ENCODE measurements at regions not wholly inside any gene's neighbourhood (a gene's known extent, or its start where the extent isn't known, plus 50 kb on each side); places are given as distances from the start of the nearest gene placed in this dataset.

DNA sequence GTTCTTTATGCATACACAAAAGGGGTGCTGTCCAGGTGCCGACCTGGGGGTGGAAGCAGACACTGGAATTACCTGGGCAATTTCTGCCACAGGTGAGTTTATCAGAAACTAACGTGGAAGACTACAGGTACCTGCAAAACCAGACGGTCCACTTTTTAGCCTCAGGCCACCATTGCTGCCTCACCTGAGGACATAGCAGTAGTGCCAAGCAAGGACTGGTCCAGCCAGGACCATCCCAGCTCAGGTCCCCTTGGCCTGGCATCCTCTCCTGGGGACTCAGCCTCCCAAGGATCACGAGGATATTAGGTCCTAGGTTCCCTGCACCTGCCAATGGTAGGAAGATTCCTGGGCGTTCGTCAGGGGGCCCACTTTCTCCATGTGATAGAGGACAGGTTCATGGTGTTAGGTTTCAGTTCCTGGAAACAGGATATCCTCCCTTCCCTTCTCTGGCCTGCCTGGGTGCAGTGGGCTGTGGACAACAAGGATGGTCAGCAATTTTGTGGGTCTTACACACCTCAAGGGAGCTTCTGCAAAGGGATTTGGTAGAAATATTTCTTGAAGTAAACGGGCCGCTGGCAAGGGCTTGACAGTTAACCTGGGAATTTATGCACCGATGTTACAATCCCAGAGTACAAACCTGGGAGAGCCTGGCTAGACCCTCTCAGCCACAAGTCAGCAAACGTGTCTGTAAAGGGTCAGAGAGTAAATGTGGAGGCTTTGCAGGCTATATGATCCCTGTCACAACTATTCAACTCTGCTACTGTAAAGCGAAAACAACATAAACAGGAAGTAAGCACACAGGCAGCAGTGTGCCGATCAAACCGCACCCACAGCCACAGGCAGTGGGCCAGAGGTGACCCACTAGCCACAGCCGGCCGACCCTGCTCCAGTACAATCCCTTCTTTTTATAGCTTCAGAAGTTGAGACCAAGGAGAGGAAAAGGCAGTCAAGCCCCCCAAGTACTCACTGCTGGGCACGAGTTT, 71.4 kb upstream of the RAB4A start:
- peak; percentile 84 for DNase-seq (ENCODE audit: low spot score)

DNA sequence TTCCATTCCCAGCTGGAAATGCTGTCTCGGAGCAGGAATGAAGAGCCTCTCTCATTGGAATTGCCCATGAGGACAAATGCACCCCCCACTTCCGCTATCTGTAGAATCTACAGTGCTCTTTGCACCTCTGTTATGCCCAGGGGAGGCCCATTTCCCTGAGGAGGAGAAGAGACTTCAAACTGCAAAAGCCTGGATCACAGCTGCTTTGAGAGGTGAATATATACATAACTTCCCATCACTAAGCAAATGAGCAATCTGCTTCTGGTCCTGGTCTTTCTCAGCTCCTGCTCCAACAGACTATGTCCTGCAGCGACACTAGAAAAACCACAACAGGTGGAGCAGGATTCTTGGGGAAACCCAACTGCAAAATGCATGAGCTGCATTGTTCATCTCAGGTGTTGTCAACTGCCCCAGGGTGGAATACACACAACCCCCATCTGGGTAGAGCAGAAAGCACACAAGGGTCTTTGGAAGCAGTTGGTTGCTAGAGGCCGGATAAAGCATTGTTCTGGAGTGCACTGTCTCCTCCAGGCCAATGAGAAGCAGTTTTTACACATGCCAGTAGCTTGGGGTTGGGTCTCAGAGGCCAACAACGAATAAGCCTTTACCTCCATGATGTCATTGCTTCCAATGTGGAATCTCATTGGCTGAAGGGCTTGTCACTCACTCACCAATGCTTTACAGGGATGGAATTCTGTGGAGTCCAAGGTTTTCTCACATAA, 67.7 kb upstream of the RAB4A start:
- peak; percentile 69 for DNase-seq (ENCODE audit: low spot score)

DNA sequence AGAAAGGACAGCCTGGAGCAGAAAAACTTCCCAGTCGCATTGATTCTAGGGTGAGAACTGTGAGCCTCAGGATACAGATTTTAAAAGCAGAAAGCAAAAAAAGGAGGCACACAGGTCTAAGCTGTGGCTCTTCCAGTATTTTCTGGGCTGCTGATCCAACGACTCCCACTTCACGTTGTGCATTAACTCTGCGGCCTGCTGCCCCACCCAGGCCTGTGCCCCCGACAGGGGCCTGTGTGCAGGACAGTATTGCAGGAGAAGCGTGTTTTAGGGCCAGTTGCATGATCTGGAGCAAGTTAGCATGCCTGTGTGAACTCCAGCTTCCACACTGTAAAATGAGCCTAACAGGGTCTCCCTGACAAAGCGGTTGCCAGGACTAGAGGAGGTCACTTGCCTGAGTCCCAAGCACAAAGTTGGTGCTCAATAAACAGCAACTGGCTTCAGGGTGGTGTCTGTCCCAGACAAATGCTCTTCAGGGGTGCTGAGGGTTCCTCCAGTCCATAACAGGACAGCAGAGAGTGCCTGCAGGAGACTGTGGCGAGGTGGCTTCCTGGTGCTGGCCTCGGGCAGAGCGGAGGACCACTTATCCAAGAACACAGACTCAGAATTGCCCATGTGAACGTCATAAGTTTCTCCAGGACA, 66.8 kb upstream of the RAB4A start:
- DNase-seq (ENCODE audit: low spot score), result no peak

DNA sequence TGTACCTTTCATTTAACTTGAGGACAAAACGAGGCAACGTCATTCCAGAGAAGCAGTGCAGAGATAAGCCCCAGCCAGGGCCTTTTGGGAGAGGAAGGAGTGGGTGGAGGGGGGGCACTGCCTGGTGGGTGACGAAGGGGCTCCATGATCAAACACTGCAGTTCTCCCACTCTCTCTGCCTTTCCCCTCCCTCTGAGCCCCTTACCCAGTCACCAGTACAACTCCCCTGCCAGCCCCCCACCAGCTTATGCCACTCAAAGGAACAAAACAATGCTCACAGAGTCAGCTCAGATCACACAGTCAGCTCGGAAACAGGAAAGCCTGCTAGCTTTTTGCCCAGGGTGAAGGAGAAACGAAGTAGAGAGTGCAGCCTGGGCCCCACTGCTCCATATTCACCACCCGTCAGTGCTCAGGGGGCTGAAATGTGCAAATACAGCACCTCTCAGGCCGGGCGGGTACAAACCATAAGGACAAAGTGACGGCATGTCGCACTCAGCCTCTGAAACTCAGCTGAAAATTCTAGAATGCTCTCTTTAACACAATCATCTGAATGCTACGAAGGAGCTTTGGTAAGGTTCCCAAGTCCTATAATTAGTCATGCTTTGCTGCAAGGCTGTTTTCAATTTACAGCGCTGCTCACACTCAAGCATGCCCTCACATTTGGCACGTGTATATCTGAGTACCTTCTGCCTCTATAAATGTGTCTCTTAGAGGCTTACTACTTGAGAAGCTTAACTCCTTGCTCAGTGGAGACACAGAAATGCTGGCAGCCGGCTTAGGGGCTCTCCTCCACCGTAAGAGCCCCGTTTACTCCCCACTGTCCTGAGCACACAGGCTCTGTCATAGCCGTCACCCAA, 65.8 kb upstream of the RAB4A start:
- DNase-seq (ENCODE audit: low spot score), result no peak

DNA sequence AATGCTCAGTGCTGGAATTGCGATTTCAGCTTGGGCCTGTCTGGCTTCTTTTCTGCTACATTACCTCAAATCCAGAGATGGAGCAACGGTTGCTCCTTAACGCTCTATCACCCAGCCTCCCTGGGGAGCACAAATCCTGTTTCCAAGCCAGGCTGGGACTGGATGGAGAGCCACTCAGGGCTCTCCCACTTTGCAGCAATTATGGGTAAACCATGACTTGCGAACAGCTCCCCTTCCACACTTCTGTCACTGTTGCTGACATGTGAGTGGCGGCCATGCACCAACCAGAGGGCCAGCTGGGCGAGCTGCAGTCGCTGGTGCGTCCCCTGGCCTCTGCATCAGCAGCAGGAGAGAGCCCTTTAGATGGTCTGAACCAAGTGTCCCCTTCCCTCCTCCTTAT, 65.1 kb upstream of the RAB4A start:
- no peak for DNase-seq (ENCODE audit: low spot score)

DNA sequence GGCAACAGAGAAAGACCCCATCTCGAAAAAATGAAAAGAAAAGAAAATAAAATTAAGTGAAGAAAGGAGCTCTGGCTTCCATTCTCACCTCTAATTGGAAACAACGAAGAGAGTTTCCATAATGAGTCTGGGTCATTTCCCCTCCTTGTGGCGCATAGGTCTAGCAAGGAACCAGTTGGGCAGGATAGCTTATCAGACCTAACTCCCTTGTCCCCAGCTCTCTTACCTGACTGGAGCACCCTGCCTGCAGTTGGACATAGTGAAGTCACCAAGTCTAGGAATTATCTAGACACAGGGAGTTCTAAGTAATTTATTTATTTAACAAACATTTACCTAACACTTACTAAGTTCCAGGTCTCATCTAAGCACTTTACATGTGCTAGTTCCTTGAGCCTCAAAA, 63.0 kb upstream of the RAB4A start:
- no peak for DNase-seq (ENCODE audit: low spot score)

DNA sequence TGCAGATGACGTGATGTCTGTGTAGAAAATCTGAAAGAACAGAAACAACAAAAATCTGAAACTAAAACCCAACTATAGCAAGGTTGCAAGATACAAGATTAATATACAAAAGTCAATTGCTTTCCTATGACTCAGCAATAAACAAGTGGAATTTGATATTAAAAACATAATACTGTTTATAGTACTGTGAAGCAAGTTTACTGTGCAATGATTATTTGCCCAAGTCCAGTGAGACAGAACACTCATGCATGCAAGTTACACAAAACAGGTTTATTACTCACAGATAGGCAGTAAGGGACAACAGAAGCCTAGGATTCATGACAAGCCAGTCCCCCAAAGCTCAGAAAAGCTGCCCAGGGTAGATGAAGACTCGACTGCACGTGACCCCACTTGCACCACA, 62.4 kb upstream of the RAB4A start:
- no peak for DNase-seq (ENCODE audit: low spot score)

DNA sequence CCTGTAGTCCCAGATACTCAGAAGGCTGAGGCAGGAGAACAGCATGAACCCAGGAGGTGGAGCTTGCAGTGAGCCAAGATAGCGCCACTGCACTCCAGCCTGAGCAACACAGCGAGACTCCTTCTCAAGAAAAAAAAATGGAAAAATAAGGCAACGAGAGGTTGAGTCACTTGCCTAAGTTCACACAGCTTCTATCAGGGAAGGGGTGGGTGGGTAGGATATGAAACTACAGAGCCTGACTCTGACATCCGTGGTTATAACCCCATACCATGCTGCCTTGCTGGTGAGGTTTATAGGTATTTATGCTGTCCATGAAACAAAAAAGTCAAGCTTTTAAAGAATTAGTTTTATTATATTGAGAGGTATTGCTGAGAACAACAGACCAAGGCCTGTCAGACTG, 61.5 kb upstream of the RAB4A start:
- DNase-seq (ENCODE audit: low spot score), result no peak

DNA sequence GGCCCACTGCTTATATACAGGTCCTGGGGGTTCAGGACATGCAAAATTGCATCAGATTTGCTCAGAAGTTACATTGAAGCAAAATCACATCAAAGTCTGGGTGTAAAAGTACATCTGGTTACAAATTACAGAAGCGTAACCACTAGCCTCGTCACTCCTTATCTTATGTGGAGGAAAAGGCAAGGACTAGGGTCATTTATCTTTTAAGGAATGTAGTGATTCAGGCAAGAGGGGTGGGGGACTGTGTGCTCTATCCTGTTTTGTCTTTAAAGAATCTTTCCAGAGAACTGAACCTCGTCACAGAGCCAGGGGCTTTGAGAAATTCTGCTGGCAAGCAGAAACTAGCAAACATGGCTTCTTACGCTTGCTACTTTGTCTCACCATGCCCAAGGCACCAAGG, 61.1 kb upstream of the RAB4A start:
- no peak for DNase-seq (ENCODE audit: low spot score)

DNA sequence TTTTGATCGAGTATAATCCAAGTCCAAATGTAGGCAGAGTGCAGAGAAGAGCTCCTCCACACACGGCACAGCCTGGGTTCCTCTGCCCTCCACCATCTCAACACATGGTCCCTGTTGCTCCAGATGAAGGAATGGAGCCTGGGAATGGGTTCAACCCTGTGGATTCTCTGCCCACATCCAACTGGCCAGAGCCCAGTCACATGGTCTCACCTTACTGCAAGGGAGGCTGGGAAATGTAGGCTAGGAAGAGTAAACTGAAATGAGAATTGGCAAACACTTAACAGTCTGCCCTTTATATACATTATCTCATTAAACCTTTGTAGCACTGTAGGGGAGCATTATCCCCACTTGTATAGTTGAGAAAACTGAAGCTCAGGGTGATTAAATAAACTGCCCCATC, 60.1 kb upstream of the RAB4A start:
- DNase-seq (ENCODE audit: low spot score), result no peak

DNA sequence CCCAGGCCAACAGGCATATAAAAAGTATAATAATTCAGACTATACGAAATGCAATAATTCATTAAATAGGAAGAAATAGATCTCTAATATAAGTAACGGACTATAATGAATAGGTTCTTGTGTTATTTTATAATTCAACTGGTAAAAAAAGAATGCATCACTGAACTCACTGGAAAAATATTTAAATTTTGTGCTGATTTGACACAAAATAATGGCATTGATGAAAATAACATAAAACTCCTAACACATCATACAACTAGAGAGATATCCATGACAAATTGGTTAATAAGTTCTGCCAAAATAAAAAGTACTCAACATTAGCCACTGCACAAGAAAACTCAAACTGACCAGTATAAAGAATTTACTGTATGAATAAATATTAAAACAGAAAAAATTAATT, 57.1 kb upstream of the RAB4A start:
- DNase-seq (ENCODE audit: low spot score), result no peak

DNA sequence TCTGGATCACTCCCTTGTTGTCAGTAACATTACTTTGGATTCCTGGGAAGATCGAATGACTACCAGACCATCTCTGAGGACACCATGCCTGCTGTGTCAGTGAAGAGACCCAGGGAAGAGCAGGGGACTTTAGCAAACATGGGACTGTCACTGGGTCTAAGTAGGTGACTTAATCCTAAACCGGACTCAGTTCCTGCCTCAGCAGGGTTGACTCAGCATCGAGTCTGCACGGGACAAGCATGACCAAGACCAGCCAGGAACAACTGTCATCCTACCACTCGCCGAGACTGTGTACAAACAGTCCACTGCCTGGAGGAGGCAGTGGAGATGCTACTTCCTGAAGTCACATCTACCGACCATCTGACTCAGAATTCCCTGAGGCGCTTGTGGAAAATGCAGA, 53.2 kb upstream of the RAB4A start:
- no peak for DNase-seq (ENCODE audit: low spot score)

DNA sequence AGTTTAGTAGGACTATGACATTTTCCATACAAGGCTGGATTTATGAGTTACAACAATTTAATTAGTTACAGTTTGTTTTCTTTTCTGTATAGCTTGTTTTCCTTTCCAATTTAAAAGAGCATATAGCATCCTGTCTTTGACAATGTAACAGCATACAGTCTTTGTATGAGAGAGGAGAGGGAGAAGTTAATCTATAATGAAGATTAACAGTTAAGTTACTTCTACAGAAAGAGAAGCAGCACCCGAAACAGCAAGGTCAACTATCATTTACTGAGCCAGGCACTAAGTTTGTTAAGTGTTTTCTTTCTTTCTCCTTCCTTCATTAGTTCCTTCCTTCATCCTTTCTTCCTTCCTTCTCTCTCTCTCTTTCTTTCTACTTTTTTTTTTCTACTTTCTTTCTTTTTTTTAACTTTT, 52.3 kb upstream of the RAB4A start:
- no peak for DNase-seq (ENCODE audit: low spot score)

DNA sequence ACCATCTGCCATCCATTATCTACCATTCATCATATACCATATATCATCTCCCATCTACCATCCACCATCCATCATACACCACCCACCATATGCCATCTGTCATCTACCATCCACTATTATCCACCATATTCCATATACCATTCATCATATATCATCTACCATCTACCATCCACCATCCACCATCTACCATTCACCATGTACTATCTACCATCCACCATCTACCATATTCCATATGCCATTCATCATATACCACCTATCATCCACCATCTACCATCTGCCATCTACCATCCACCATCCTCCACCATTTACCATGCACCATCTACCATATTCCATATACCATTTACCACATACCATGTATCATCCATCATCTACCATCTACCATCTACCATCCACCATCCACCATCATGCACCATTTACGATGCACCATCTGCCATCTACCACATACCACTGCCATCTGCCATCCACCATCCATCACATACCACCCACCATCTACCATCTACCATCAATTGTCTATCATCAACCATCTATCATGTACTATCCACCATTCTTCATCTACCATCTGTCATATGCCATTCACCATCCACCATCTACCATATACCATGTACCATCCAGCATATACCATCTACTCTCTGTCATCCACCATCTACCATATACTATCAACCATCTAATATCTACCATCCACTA, 50.6 kb upstream of the RAB4A start:
- no peak for DNase-seq (ENCODE audit: low spot score)

DNA sequence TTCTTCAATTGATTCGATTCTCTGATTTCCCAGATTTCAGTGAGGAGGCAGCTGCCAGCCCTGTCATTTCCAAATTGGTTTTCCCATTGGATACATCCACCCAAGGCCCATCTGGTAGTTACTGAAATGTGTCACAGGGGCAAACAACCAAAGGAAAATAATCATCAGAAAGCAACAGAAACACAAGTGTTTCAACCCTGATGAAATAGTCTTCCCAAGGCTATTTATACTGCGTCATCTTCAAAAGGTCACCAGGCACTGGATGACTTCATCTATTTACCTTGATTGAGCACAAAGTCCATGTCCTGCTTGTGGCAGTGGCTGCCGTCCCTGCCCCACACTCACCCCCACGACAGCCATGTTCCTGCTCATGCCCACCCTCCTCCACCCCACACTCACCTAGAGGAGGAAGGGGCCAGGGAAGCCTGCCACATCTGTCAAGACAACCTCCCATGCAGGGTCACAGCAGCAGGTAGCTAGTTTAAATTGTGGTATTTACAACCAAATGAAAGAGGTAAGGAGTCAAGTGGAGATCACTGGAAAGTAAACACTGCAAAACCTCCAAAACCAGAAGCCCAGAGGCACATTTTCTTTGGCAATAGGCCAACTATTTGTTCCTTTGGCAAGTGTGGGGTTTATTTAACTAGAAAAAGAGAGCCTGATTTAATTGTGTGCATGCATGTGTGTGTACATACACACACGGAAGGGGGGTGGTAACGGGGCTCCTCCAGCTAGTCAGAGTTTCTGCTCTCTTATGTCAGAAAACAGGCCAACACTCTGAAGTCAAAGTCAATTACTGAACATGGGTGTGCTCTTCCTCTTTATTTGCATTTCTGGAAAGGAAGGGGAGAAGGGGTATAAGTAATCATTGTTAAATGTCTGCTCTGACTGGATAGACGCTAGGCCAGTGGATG, 49.5 kb upstream of the RAB4A start:
- peak; percentile 90 for DNase-seq (ENCODE audit: low spot score)

Data from HT-29 (cell line).